ENCODE measurements at regions not wholly inside any gene's neighbourhood (a gene's known extent, or its start where the extent isn't known, plus 50 kb on each side); places are given as distances from the start of the nearest gene placed in this dataset.

DNA sequence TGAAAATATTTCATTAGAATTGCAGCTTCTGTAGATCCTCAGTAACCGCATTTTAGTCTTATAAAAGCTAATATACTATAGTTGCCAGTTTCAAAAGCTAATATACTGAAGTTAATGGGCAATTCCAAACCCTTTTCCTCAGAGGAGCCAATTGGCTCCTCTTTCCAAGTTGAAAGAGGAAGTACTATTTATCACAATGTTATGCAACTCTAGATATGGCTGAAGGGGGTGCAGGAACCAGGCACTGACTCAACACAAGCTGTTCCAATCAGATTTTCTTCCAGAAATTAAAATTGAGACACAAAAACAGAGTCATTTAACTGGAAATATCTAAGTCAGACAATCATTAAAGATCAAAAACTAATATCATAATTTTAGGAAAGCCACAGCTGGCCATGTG is 258.9 kb downstream of the PCDH20 start:
- TF ChIP-seq, protein P1, sequence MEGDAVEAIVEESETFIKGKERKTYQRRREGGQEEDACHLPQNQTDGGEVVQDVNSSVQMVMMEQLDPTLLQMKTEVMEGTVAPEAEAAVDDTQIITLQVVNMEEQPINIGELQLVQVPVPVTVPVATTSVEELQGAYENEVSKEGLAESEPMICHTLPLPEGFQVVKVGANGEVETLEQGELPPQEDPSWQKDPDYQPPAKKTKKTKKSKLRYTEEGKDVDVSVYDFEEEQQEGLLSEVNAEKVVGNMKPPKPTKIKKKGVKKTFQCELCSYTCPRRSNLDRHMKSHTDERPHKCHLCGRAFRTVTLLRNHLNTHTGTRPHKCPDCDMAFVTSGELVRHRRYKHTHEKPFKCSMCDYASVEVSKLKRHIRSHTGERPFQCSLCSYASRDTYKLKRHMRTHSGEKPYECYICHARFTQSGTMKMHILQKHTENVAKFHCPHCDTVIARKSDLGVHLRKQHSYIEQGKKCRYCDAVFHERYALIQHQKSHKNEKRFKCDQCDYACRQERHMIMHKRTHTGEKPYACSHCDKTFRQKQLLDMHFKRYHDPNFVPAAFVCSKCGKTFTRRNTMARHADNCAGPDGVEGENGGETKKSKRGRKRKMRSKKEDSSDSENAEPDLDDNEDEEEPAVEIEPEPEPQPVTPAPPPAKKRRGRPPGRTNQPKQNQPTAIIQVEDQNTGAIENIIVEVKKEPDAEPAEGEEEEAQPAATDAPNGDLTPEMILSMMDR (IDR thresholded peaks at IDR 0.05), result no peak
- no peak for TF ChIP-seq POLR2A (IDR thresholded peaks at IDR 0.05)

Data from Peyer's patch (tissue), 4 donors.